Bronchial epithelial cell (primary cell): ENCODE measurements at regions not wholly inside any gene's neighbourhood (a gene's known extent, or its start where the extent isn't known, plus 50 kb on each side); places are given as distances from the start of the nearest gene placed in this dataset.
"Not testable (repeated sequence)": the region's sequence is repeated elsewhere in the genome, so short reads cannot be mapped to it uniquely, and the experiment has no call there.

Experiments used
- DNase-seq: peaks from one replicate; pipeline ENCODE4 v3.0.0-alpha.2; 2010; ENCODE audit warnings: low read depth
- FAIRE-seq: peaks from 2 replicates; lab custom pipeline; 2011; peaks lifted over from hg19 to GRCh38; lab: Jason Lieb, UNC
- H3K27me3 ChIP-seq: 2 replicates; pipeline ENCODE4 v1.5.1; 2011; ENCODE audit warnings: low read length; ENCODE audit not compliant: control insufficient read depth, insufficient read depth
- H3K36me3 ChIP-seq: 2 replicates; pipeline ENCODE4 v1.5.1; 2011; ENCODE audit warnings: low read length; ENCODE audit not compliant: control insufficient read depth, insufficient read depth
- H3K4me3 ChIP-seq: 2 replicates; pipeline ENCODE4 v1.5.1; 2011; ENCODE audit warnings: mild to moderate bottlenecking, low read depth, low read length, control low read depth
- CTCF ChIP-seq: IDR thresholded peaks from 2 replicates; pipeline ENCODE4 v1.5.1; 2011; ENCODE audit warnings: mild to moderate bottlenecking, moderate library complexity, low read length, control low read depth, inconsistent platforms; ENCODE audit not compliant: insufficient read depth, severe bottlenecking

GRCh38 chr10:118958559-118958958, 71.0 kb upstream of the NANOS1 start:
- Histone ChIP-seq H3K4me3 (no peak overlapping the region), H3K36me3 (no peaks in the 10 kb centered on the region), H3K27me3 (peaks cover under 1% of the 10 kb centered on the region)
- FAIRE-seq: no peak
- no peak for TF ChIP-seq CTCF
- no peak for DNase-seq

- Histone ChIP-seq H3K27me3 (no peaks in the 10 kb centered on the region), H3K4me3 (no peak overlapping the region), H3K36me3 (no peaks in the 10 kb centered on the region)
- peak; percentile 83 for FAIRE-seq
- peak; percentile 76 for DNase-seq
- no peak for TF ChIP-seq CTCF
These were observed 70.3 kb upstream of the NANOS1 start for GRCh38 chr10:118958984-118959925.

GRCh38 chr10:118960157-118961090, 69.1 kb upstream of the NANOS1 start:
- no peak for TF ChIP-seq CTCF
- DNase-seq (peak; percentile 50), FAIRE-seq (no peak)
- Histone ChIP-seq H3K36me3 (no peaks in the 10 kb centered on the region), H3K4me3 (no peak overlapping the region), H3K27me3 (no peaks in the 10 kb centered on the region)

- no peaks in the 10 kb centered on the region for H3K27me3 ChIP-seq
These were observed 68.1 kb upstream of the NANOS1 start for GRCh38 chr10:118961436-118961835.

GRCh38 chr10:118962331-118962868, 67.1 kb upstream of the NANOS1 start:
- DNase-seq: peak; percentile 32
- not testable (repeated sequence) for H3K4me3 ChIP-seq, H3K27me3 ChIP-seq, FAIRE-seq, H3K36me3 ChIP-seq

More at GRCh38 chr10:118961436-118961835, 68.1 kb upstream of the NANOS1 start:
- Histone ChIP-seq H3K4me3 (no peak overlapping the region), H3K36me3 (no peaks in the 10 kb centered on the region)
- FAIRE-seq (no peak), DNase-seq (no peak)
- no peak for TF ChIP-seq CTCF
